Activated B cell treated with CpG ODN at 0.5 μM for 24 hours (primary cell): ENCODE measurements at regions not wholly inside any gene's neighbourhood (a gene's known extent, or its start where the extent isn't known, plus 50 kb on each side); places are given as distances from the start of the nearest gene placed in this dataset.

Source experiments
- ATAC-seq: fragments of 200-7000 bp; cut with Tn5 transposase; one replicate; pipeline ENCODE4 v1.10.0; 2021; ENCODE audit warnings: low read depth, mild to moderate bottlenecking, moderate library complexity
- CTCF ChIA-PET: fragments of 350-600 bp; sonication (Branson Sonifier 250); formaldehyde crosslinking; loops from one replicate; lab custom pipeline; 2021; ENCODE audit warnings: antibody characterized with exemption; lab: Charles Lee
- POLR2A ChIA-PET: fragments of 350-600 bp; sonication (Branson Sonifier 250); formaldehyde crosslinking; loops from one replicate; lab custom pipeline; 2021; ENCODE audit warnings: antibody characterized with exemption; lab: Charles Lee
- DNase-seq: peaks from one replicate; pipeline ENCODE4 v3.0.0; 2022
- H3K27ac Mint-ChIP-seq: one replicate; pipeline ENCODE4 v1.8.0; 2020; ENCODE audit warnings: mixed read lengths
- H3K27me3 Mint-ChIP-seq: one replicate; pipeline ENCODE4 v1.8.0; 2021; ENCODE audit warnings: mixed read lengths
- H3K36me3 Mint-ChIP-seq: one replicate; pipeline ENCODE4 v1.8.0; 2021; ENCODE audit warnings: low read depth, mixed read lengths
- H3K4me1 Mint-ChIP-seq: one replicate; pipeline ENCODE4 v1.8.0; 2021; ENCODE audit warnings: mixed read lengths
- H3K4me3 Mint-ChIP-seq: one replicate; pipeline ENCODE4 v1.8.0; 2020; ENCODE audit warnings: mild to moderate bottlenecking, mixed read lengths
- H3K9me3 Mint-ChIP-seq: one replicate; pipeline ENCODE4 v1.8.0; 2020; ENCODE audit warnings: mixed read lengths
- CTCF ChIP-seq: fragments of 200-600 bp; IDR thresholded peaks from one replicate; pipeline ENCODE4 v1.8.0; 2022; ENCODE audit warnings: antibody characterized with exemption, mild to moderate bottlenecking
- intact Hi-C: fragments of 100-400 bp; cut with micrococcal nuclease; formaldehyde crosslinking; loops from one replicate; pipeline ENCODE4 v1.15.1; 2024

- intact Hi-C loops: no loop called here
- no peaks in the 10 kb centered on the region for H3K36me3 Mint-ChIP-seq
These were observed 165.1 kb upstream of the AFDN start for GRCh38 chr6:167661552-167662044.

GRCh38 chr6:167662075-167662880 lies 164.4 kb upstream of the AFDN start:
- ATAC-seq: no peak
- Mint-ChIP-seq H3K4me3 (no peak overlapping the region), H3K9me3 (no peaks in the 10 kb centered on the region), H3K27ac (no peak overlapping the region), H3K4me1 (no peaks in the 10 kb centered on the region), H3K36me3 (no peaks in the 10 kb centered on the region), H3K27me3 (no peaks in the 10 kb centered on the region)
- TF ChIP-seq CTCF: no peak
- DNase-seq: no peak
- intact Hi-C loops: no loop called here
- POLR2A ChIA-PET: no interaction called here
- CTCF ChIA-PET: no interaction called here

More at GRCh38 chr6:167661552-167662044, 165.1 kb upstream of the AFDN start:
- DNase-seq: no peak
- TF ChIP-seq CTCF: no peak
- H3K4me1 Mint-ChIP-seq: no peaks in the 10 kb centered on the region
- no peaks in the 10 kb centered on the region for H3K27me3 Mint-ChIP-seq
- no peak overlapping the region for H3K4me3 Mint-ChIP-seq
- no peak for ATAC-seq
- no peaks in the 10 kb centered on the region for H3K9me3 Mint-ChIP-seq
- H3K27ac Mint-ChIP-seq: no peak overlapping the region
- POLR2A ChIA-PET: no interaction called here
- CTCF ChIA-PET: no interaction called here

- intact Hi-C loops: no loop called here
- CTCF ChIA-PET: no interaction called here
- H3K27ac Mint-ChIP-seq: no peak overlapping the region
These were observed 163.9 kb upstream of the AFDN start for GRCh38 chr6:167662881-167663205.

GRCh38 chr6:167663316-167663715 lies 163.4 kb upstream of the AFDN start:
- Mint-ChIP-seq H3K9me3 (no peaks in the 10 kb centered on the region), H3K27ac (no peak overlapping the region), H3K27me3 (no peaks in the 10 kb centered on the region), H3K4me3 (no peak overlapping the region), H3K4me1 (no peaks in the 10 kb centered on the region), H3K36me3 (no peaks in the 10 kb centered on the region)
- ChIA-PET CTCF (no interaction called here), POLR2A (no interaction called here)
- intact Hi-C loops: no loop called here
- DNase-seq (no peak), ATAC-seq (no peak)
- TF ChIP-seq CTCF: no peak

More at GRCh38 chr6:167662881-167663205, 163.9 kb upstream of the AFDN start:
- H3K36me3 Mint-ChIP-seq: no peaks in the 10 kb centered on the region
- DNase-seq: no peak
- TF ChIP-seq CTCF: no peak
- no peaks in the 10 kb centered on the region for H3K4me1 Mint-ChIP-seq
- no peaks in the 10 kb centered on the region for H3K9me3 Mint-ChIP-seq
- POLR2A ChIA-PET: no interaction called here
- no peaks in the 10 kb centered on the region for H3K27me3 Mint-ChIP-seq
- H3K4me3 Mint-ChIP-seq: no peak overlapping the region
- no peak for ATAC-seq

- no peak overlapping the region for H3K27ac Mint-ChIP-seq
- DNase-seq: no peak
- no peaks in the 10 kb centered on the region for H3K27me3 Mint-ChIP-seq
- H3K4me1 Mint-ChIP-seq: no peaks in the 10 kb centered on the region
- intact Hi-C loops: no loop called here
- no peaks in the 10 kb centered on the region for H3K9me3 Mint-ChIP-seq
- ATAC-seq: no peak
- H3K36me3 Mint-ChIP-seq: no peaks in the 10 kb centered on the region
- CTCF ChIA-PET: no interaction called here
- POLR2A ChIA-PET: no interaction called here
- no peak for TF ChIP-seq CTCF
- no peak overlapping the region for H3K4me3 Mint-ChIP-seq
These were observed 162.8 kb upstream of the AFDN start for GRCh38 chr6:167663784-167664443.
